GM12874 (cell line): ENCODE measurements at regions not wholly inside any gene's neighbourhood (a gene's known extent, or its start where the extent isn't known, plus 50 kb on each side); places are given as distances from the start of the nearest gene placed in this dataset.

Experiments
- CTCF ChIP-seq: IDR thresholded peaks from 2 replicates; pipeline ENCODE4 v1.5.1; 2011; ENCODE audit warnings: low read depth, mild to moderate bottlenecking, control low read depth, low read length, moderate library complexity; ENCODE audit not compliant: insufficient read depth

GRCh38 chrX:118167361-118167760, 50.8 kb upstream of the KLHL13 start:
- no peak for TF ChIP-seq CTCF

- TF ChIP-seq CTCF: no peak
These were observed 54.7 kb upstream of the KLHL13 start for GRCh38 chrX:118171356-118171755.

- TF ChIP-seq CTCF: no peak
These were observed 58.0 kb upstream of the KLHL13 start for GRCh38 chrX:118174516-118175098.

GRCh38 chrX:118177708-118178107, 61.1 kb upstream of the KLHL13 start:
- no peak for TF ChIP-seq CTCF

GRCh38 chrX:118178450-118178849, 61.8 kb upstream of the KLHL13 start:
- TF ChIP-seq CTCF: no peak

- no peak for TF ChIP-seq CTCF
These were observed 62.6 kb upstream of the KLHL13 start for GRCh38 chrX:118179161-118179560.

GRCh38 chrX:118179718-118180117, 63.1 kb upstream of the KLHL13 start:
- no peak for TF ChIP-seq CTCF
